ENCODE measurements at regions not wholly inside any gene's neighbourhood (a gene's known extent, or its start where the extent isn't known, plus 50 kb on each side); places are given as distances from the start of the nearest gene placed in this dataset.

- H3K4me3 ChIP-seq (ENCODE audit: insufficient read length, low read depth) = no peak overlapping the region
- 0 out of 2 replicates have a peak, but pooled peaks cover 6% of the 10 kb centered on the region for H3K9me3 ChIP-seq (ENCODE audit: insufficient read depth, low read length)
- TF ChIP-seq SUZ12 (IDR thresholded peaks at IDR 0.05; ENCODE audit: extremely low read depth, insufficient read depth, insufficient read length) (no peak), ZNF274 (IDR thresholded peaks at IDR 0.05; ENCODE audit: low read depth, low read length) (no peak), YY1 (IDR thresholded peaks at IDR 0.05; ENCODE audit: insufficient read depth, insufficient read length) (no peak)
- no peak overlapping the region for H3K9ac ChIP-seq (ENCODE audit: insufficient read length, low read depth)
- no peaks in the 10 kb centered on the region for H3K4me1 ChIP-seq (ENCODE audit: insufficient read depth, insufficient read length)
- no peak for DNase-seq (ENCODE audit: low read depth, low spot score)
- H3K27me3 ChIP-seq (ENCODE audit: insufficient read depth, insufficient read length) = no peaks in the 10 kb centered on the region
- H3K36me3 ChIP-seq (ENCODE audit: insufficient read depth, insufficient read length, low read length) = no peaks in the 10 kb centered on the region
Observed at GRCh38 chr1:55547405-55547804, 332.2 kb upstream of the USP24 start.

- H3K4me3 ChIP-seq (ENCODE audit: insufficient read length, low read depth) = no peak overlapping the region
- no peak for DNase-seq (ENCODE audit: low read depth, low spot score)
- H3K4me1 ChIP-seq (ENCODE audit: insufficient read depth, insufficient read length) = no peaks in the 10 kb centered on the region
- H3K9me3 ChIP-seq (ENCODE audit: insufficient read depth, low read length) = 0 out of 2 replicates have a peak, but pooled peaks cover 6% of the 10 kb centered on the region
- no peak for TF ChIP-seq YY1 (IDR thresholded peaks at IDR 0.05; ENCODE audit: insufficient read depth, insufficient read length)
- no peak for TF ChIP-seq ZNF274 (IDR thresholded peaks at IDR 0.05; ENCODE audit: low read depth, low read length)
- TF ChIP-seq SUZ12 (IDR thresholded peaks at IDR 0.05; ENCODE audit: extremely low read depth, insufficient read depth, insufficient read length) = no peak
- H3K27me3 ChIP-seq (ENCODE audit: insufficient read depth, insufficient read length) = no peaks in the 10 kb centered on the region
- H3K9ac ChIP-seq (ENCODE audit: insufficient read length, low read depth) = no peak overlapping the region
- H3K36me3 ChIP-seq (ENCODE audit: insufficient read depth, insufficient read length, low read length) = no peaks in the 10 kb centered on the region
Observed at GRCh38 chr1:55546553-55546952, 331.4 kb upstream of the USP24 start.

GRCh38 chr1:55544826-55545225 lies 329.7 kb upstream of the USP24 start:
- no peak for DNase-seq (ENCODE audit: low read depth, low spot score)
- Histone ChIP-seq H3K27me3 (ENCODE audit: insufficient read depth, insufficient read length) (no peaks in the 10 kb centered on the region), H3K9me3 (ENCODE audit: insufficient read depth, low read length) (0 out of 2 replicates have a peak, but pooled peaks cover 6% of the 10 kb centered on the region), H3K36me3 (ENCODE audit: insufficient read depth, insufficient read length, low read length) (no peaks in the 10 kb centered on the region), H3K4me3 (ENCODE audit: insufficient read length, low read depth) (no peak overlapping the region), H3K9ac (ENCODE audit: insufficient read length, low read depth) (no peak overlapping the region), H3K4me1 (ENCODE audit: insufficient read depth, insufficient read length) (no peaks in the 10 kb centered on the region)
- TF ChIP-seq SUZ12 (IDR thresholded peaks at IDR 0.05; ENCODE audit: extremely low read depth, insufficient read depth, insufficient read length) (no peak), ZNF274 (IDR thresholded peaks at IDR 0.05; ENCODE audit: low read depth, low read length) (no peak), YY1 (IDR thresholded peaks at IDR 0.05; ENCODE audit: insufficient read depth, insufficient read length) (no peak)

GRCh38 chr1:55542901-55543504 lies 327.8 kb upstream of the USP24 start:
- TF ChIP-seq ZNF274 (IDR thresholded peaks at IDR 0.05; ENCODE audit: low read depth, low read length) (no peak), YY1 (IDR thresholded peaks at IDR 0.05; ENCODE audit: insufficient read depth, insufficient read length) (no peak), SUZ12 (IDR thresholded peaks at IDR 0.05; ENCODE audit: extremely low read depth, insufficient read depth, insufficient read length) (no peak)
- H3K36me3 ChIP-seq (ENCODE audit: insufficient read depth, insufficient read length, low read length) = no peaks in the 10 kb centered on the region
- H3K9ac ChIP-seq (ENCODE audit: insufficient read length, low read depth) = no peak overlapping the region
- no peak overlapping the region for H3K4me3 ChIP-seq (ENCODE audit: insufficient read length, low read depth)
- no peaks in the 10 kb centered on the region for H3K4me1 ChIP-seq (ENCODE audit: insufficient read depth, insufficient read length)
- no peaks in the 10 kb centered on the region for H3K27me3 ChIP-seq (ENCODE audit: insufficient read depth, insufficient read length)
- 0 out of 2 replicates have a peak, but pooled peaks cover 6% of the 10 kb centered on the region for H3K9me3 ChIP-seq (ENCODE audit: insufficient read depth, low read length)
- DNase-seq (ENCODE audit: low read depth, low spot score) = no peak

- Histone ChIP-seq H3K27me3 (ENCODE audit: insufficient read depth, insufficient read length) (no peaks in the 10 kb centered on the region), H3K4me3 (ENCODE audit: insufficient read length, low read depth) (no peak overlapping the region), H3K36me3 (ENCODE audit: insufficient read depth, insufficient read length, low read length) (no peaks in the 10 kb centered on the region), H3K9ac (ENCODE audit: insufficient read length, low read depth) (no peak overlapping the region), H3K9me3 (ENCODE audit: insufficient read depth, low read length) (0 out of 2 replicates have a peak, but pooled peaks cover 6% of the 10 kb centered on the region), H3K4me1 (ENCODE audit: insufficient read depth, insufficient read length) (no peaks in the 10 kb centered on the region)
- no peak for TF ChIP-seq ZNF274 (IDR thresholded peaks at IDR 0.05; ENCODE audit: low read depth, low read length)
- TF ChIP-seq YY1 (IDR thresholded peaks at IDR 0.05; ENCODE audit: insufficient read depth, insufficient read length) = no peak
- TF ChIP-seq SUZ12 (IDR thresholded peaks at IDR 0.05; ENCODE audit: extremely low read depth, insufficient read depth, insufficient read length) = no peak
- DNase-seq (ENCODE audit: low read depth, low spot score) = no peak
Observed at GRCh38 chr1:55541296-55541695, 326.1 kb upstream of the USP24 start.

- no peak for TF ChIP-seq YY1 (IDR thresholded peaks at IDR 0.05; ENCODE audit: insufficient read depth, insufficient read length)
- Histone ChIP-seq H3K4me1 (ENCODE audit: insufficient read depth, insufficient read length) (no peaks in the 10 kb centered on the region), H3K4me3 (ENCODE audit: insufficient read length, low read depth) (no peak overlapping the region), H3K27me3 (ENCODE audit: insufficient read depth, insufficient read length) (no peaks in the 10 kb centered on the region), H3K9me3 (ENCODE audit: insufficient read depth, low read length) (0 out of 2 replicates have a peak, but pooled peaks cover 6% of the 10 kb centered on the region), H3K9ac (ENCODE audit: insufficient read length, low read depth) (no peak overlapping the region), H3K36me3 (ENCODE audit: insufficient read depth, insufficient read length, low read length) (no peaks in the 10 kb centered on the region)
- no peak for DNase-seq (ENCODE audit: low read depth, low spot score)
Observed at GRCh38 chr1:55539652-55540512, 324.7 kb upstream of the USP24 start.

GRCh38 chr1:55538428-55538827 lies 323.3 kb upstream of the USP24 start:
- H3K9ac ChIP-seq (ENCODE audit: insufficient read length, low read depth) = no peak overlapping the region
- no peaks in the 10 kb centered on the region for H3K4me1 ChIP-seq (ENCODE audit: insufficient read depth, insufficient read length)
- H3K27me3 ChIP-seq (ENCODE audit: insufficient read depth, insufficient read length) = no peaks in the 10 kb centered on the region
- no peak for DNase-seq (ENCODE audit: low read depth, low spot score)
- no peak overlapping the region for H3K4me3 ChIP-seq (ENCODE audit: insufficient read length, low read depth)
- 0 out of 2 replicates have a peak, but pooled peaks cover 3% of the 10 kb centered on the region for H3K9me3 ChIP-seq (ENCODE audit: insufficient read depth, low read length)
- H3K36me3 ChIP-seq (ENCODE audit: insufficient read depth, insufficient read length, low read length) = no peaks in the 10 kb centered on the region
- TF ChIP-seq YY1 (IDR thresholded peaks at IDR 0.05; ENCODE audit: insufficient read depth, insufficient read length) (no peak), ZNF274 (IDR thresholded peaks at IDR 0.05; ENCODE audit: low read depth, low read length) (no peak), SUZ12 (IDR thresholded peaks at IDR 0.05; ENCODE audit: extremely low read depth, insufficient read depth, insufficient read length) (no peak)

All from NT2/D1 (cell line).